Urothelium cell line (cell line): ENCODE measurements at regions not wholly inside any gene's neighbourhood (a gene's known extent, or its start where the extent isn't known, plus 50 kb on each side); places are given as distances from the start of the nearest gene placed in this dataset.
"Not testable (repeated sequence)": the region's sequence is repeated elsewhere in the genome, so short reads cannot be mapped to it uniquely, and the experiment has no call there.

Source experiments
- DNase-seq: peaks from one replicate; pipeline ENCODE4 v3.0.0; 2011; ENCODE audit warnings: low spot score, mixed read lengths
- FAIRE-seq: peaks from 2 replicates; lab custom pipeline; 2011; peaks lifted over from hg19 to GRCh38; lab: Jason Lieb, UNC

- DNase-seq = no peak
Observed at GRCh38 chrX:34716302-34716701, 59.2 kb upstream of the TMEM47 start.

DNA sequence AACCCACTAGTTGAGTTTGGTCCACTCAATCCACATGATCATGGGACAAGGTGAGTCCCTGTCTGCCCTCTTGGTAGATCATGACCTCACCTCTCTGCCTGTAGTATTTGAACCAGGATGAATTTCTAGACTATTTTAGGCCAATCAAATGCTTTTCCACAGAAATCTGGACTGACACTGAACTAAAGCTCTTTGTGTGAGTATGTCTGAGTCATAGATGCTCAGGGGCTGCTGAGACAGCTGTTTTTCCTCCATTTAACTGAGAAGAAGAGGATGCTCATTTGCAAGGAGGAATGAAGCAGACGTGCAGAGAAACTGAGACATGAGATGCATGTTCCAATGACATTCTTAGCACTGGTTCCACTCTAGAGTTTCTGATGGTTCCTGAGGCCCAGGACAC is 77.3 kb upstream of the TMEM47 start:
- DNase-seq (peak; percentile 2), FAIRE-seq (no peak)

More at GRCh38 chrX:34716302-34716701, 59.2 kb upstream of the TMEM47 start:
- no peak for FAIRE-seq

GRCh38 chrX:34744521-34744920 is 87.4 kb upstream of the TMEM47 start:
- no peak for FAIRE-seq
- no peak for DNase-seq

GRCh38 chrX:34749896-34750295 is 92.8 kb upstream of the TMEM47 start:
- DNase-seq (no peak), FAIRE-seq (no peak)

DNA sequence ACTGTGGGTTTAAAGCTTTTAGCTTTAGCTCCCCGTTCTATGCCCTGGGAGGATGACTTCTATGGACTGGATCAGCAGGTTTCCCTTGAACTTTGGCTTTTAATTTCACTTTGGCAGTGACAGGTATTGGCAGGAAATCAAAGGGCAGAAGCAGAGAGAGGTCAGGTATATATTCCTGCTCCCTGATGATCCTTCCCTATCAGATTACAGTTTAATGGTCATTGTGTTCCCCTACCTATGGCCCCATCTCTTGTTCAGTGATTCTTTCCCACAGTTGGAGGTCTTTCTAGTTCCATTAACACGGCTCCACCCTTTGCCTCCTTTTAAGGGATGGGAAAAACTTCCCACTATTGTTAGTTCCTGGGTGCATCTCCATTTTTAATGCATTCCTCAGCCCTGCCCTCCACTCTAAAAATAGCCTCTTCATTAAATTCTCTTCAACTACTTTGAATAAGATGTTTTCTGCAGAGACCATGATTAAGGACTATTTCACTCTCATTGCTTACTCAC is 107.8 kb upstream of the TMEM47 start:
- DNase-seq = no peak
- FAIRE-seq = no peak

DNA sequence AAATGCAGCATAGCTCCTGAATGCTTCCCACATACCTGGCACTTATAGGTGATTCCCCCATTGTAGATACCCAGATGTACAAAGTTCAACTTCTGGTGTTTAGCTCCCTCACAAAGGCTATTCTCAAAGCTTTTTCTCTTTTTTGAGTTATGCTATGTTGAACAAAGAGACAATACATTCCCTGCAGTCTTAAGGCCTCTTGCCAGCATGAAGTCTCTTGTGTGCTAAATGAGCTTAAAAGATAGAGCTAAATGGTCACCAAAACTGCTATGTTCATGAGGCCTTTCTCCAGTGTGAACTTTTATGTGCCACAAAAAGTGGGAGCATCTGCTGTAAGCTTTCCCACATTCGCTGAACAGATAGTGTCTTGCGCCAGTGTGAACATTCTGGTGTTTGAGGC is 111.2 kb upstream of the TMEM47 start:
- no peak for DNase-seq
- no peak for FAIRE-seq

DNA sequence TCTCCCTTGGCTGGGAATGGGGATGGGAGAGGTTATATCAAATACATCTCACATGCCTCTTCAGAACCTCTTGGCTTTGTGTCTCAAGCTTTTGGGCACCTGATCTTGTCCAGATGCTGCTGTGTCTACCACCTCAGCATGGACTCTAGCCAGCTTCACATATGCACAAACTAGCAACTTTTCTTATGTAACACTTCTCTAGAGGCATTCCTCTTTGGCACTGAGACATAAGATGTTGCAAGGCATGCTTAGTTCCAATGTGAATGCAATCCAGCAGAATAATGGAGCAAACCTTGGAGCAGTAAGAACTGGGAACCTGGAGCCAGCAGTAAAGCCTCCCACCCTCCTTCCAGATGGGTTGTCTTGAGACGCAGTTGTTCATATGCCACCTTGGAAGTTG is 113.4 kb upstream of the TMEM47 start:
- DNase-seq (no peak), FAIRE-seq (no peak)

DNA sequence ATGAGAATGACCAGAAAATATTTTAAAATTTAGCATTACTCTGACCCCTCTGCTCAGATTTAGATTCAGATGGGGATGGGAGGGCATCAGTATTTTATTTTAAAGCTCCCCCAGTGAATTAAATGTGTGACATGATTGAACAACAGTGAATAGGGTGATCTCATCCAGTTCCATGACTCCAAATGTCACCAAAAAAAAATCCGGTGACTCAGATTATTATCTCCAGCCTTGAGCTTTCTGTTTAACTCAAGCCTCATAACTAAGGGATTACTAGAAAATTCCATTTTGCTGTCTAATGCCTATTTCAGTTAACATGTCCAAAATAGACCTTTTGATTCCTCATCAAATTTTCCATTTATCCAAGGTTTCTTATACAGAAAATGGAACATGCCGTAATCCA is 121.8 kb upstream of the TMEM47 start:
- DNase-seq = no peak
- no peak for FAIRE-seq

- FAIRE-seq = no peak
- no peak for DNase-seq
Observed at GRCh38 chrX:34790026-34790425, 132.9 kb upstream of the TMEM47 start.

- FAIRE-seq = no peak
- DNase-seq = no peak
Observed at GRCh38 chrX:34805951-34806350, 136.6 kb upstream of the FAM47B start.

DNA sequence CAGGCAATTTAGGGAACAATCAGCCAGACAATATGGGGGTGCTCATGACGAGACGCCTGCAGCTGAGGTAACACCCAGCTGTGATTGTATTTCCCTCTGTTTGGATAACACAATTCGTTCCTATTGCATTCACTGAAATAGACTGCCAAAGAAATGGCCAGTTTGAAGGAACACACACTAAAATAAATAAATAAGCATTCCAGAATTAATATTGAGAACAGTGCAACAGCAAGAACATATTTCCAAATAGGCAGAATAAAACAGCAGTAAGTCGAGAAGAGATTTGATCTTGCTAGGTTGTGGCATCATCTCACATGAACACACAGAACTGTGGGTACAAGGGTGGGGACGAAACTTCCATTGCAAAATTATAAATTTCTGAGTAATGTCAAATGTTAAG is 133.5 kb upstream of the FAM47B start:
- FAIRE-seq (no peak), DNase-seq (no peak)

DNA sequence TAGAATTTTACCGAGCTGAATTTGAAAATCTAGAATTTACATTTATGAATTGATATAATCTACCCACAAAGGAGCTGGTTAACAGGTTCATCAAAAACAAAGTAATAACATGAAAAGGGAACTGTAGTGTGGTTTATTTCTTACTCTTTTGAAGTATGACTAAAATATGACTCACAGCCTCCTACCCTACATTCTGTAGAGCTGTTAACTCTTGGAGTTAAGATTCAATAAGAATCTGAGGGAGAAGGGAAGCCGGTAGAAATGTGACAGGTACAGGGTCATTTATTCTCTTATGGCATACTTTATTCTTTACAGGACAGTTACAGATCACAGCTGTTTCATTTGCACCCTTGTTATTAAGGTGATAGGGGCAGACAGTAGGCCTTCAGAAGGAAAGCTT is 132.2 kb upstream of the FAM47B start:
- peak; percentile 3 for DNase-seq
- FAIRE-seq = no peak

DNA sequence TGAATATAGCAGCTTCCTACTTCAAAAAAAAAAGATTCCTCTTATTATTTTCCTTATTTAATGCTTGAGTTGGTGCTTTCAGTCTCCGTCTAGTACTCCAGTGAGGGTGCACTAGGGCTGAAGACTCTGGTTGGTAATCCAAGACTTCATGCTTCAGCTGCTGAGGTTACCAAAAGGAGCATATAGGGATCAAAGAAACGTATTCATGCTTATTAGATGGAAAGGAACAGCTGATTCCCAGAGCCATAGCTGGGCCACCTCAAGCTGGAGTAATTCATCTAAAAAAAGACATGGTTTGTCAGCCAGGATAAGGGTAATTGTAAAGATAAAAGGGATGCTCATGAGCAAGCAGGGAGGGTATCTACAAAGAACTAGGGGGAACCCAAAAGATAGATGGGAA is 131.7 kb upstream of the FAM47B start:
- no peak for FAIRE-seq
- no peak for DNase-seq

DNA sequence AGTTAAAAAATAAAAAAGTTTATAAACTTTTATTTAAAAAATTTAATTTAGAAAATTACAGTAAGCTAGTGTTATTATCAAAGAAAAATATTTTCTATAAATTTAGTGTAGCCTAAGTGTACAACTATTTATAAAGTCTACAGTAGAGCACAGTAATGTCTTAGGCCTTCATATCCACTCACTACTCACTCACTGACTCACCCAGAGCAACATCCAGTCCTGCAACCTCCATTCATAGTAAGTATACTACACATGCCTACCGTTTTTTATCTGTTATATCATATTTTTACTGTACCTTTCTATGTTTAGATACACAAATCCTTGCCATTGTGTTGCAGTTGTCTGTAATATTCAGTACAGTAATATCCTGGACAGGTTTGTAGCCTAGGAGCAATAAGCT is 129.0 kb upstream of the FAM47B start:
- FAIRE-seq (no peak), DNase-seq (no peak)

DNA sequence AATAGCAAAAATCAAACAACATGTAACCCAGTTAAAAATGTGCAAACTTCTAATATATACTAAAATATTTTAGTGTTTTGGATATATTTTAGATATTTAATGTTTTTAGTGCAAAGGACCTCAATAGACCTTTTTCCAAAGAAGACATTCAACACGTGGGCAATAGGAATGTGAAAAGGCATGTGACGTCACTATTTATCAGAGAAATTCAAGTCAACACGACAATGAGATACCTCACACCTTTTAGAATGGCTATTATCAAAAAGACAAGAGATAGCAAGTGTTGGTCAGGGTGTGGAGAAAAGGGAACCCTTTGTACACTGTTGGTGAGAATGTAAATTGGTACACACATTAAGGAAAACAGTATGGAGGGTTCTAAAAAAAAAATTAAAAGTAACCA is 115.6 kb upstream of the FAM47B start:
- FAIRE-seq = no peak
- DNase-seq = no peak

- FAIRE-seq = no peak
- no peak for DNase-seq
Observed at GRCh38 chrX:34839451-34839850, 103.1 kb upstream of the FAM47B start.

DNA sequence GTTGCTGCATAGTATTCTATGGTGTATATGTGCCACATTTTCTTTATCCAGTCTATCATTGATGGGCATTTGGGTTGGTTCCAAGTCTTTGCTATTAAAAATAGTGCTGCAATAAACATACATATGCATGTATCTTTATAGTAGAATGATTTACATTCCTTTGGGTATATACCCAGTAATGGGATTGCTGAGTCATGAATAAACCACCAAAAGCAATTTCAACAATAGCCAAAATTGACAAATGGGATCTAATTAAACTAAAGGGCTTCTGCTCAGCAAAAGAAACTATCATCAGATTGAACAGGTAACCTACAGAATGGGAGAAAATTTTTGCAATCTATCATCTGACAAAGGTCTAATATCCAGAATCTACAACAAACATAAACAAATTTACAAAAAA is 101.4 kb upstream of the FAM47B start:
- not testable (repeated sequence) for DNase-seq, FAIRE-seq

- no peak for FAIRE-seq
- no peak for DNase-seq
Observed at GRCh38 chrX:34848281-34848680, 94.3 kb upstream of the FAM47B start.

GRCh38 chrX:34849371-34849770 is 93.2 kb upstream of the FAM47B start:
- FAIRE-seq = no peak

GRCh38 chrX:34859191-34859590 is 83.4 kb upstream of the FAM47B start:
- FAIRE-seq (no peak), DNase-seq (no peak)

More at GRCh38 chrX:34849371-34849770, 93.2 kb upstream of the FAM47B start:
- DNase-seq = no peak

GRCh38 chrX:34863906-34864305 is 78.7 kb upstream of the FAM47B start:
- DNase-seq = no peak
- no peak for FAIRE-seq

DNA sequence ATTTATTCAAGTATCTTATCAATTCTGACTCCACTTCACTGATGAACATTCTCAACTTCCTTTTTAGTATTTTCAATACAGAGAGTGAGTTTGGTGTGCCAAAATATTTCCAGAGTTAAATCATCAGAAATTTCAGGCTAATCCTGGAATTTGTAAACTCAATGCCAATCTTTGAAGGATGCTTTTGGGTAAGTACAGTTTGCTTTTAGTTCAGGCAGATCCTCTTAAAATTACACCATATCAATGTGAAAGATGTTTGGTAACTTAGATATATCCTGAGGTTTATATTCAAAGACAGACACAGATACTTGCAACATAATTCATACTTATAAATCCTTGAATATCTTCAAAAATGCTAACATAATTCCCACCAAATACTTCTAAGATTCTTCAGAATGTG is 76.0 kb upstream of the FAM47B start:
- no peak for FAIRE-seq

GRCh38 chrX:34868633-34869032 is 74.0 kb upstream of the FAM47B start:
- no peak for DNase-seq
- FAIRE-seq = no peak

More for the DNA sequence above, 76.0 kb upstream of the FAM47B start:
- no peak for DNase-seq
